GM21619 (cell line): ENCODE measurements at regions not wholly inside any gene's neighbourhood (a gene's known extent, or its start where the extent isn't known, plus 50 kb on each side); places are given as distances from the start of the nearest gene placed in this dataset.

Source experiments
- ATAC-seq: cut with Tn5 transposase; IDR thresholded peaks from one replicate; pipeline ENCODE4 v1.9.1; 2021; ENCODE audit not compliant: unreplicated experiment

DNA sequence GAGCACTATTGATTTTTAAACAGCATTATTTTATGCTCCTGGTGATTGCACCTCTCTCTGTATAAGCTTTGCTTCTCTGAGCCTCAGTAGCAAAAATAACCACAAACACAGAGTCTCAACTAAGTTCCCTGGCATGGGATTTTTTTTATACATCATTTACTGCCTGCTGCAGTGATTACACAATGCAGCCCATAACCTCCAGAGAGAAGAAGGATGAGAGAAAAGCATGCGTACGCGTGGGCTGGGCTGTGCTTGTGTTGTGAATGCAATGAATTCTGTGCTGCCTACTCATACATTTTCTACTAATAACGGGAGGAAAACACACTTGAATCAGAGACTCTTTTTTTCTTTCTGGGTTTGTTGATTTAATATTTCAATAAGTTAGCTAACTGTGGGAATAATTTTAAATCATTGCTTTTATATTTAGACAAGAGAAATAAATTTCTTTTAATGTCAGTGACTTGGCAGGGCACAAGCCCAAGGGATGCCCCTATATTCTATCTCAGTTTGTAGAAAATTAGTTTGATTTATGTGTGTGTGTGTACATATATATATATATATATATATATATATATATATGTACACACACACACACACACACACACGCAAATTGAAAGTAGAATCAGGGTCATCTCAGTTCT lies 351.5 kb downstream of the MED10 start:
- ATAC-seq, result no peak

GRCh38 chr5:6019612-6020011 lies 358.7 kb downstream of the MED10 start:
- no peak for ATAC-seq

DNA sequence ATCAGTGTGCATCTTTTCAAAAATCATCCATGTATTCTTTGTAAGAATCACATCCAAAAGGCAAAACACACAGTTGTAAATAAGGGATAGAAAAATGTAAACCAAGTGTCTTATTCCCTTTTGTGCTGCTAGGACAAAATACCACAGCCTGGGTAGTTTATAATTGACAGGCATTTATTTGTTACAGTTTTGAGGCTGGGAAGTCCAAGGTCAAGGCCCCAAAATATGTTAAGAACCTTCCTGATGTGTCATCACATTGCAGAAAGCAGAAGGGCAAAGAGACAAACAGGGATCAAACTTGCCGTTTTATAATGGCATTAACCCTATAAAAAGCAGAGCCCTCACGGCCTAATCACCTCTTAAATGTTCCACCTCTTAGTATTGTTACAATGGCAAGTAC lies 364.8 kb downstream of the MED10 start:
- no peak for ATAC-seq

GRCh38 chr5:6011199-6011598 lies 367.1 kb downstream of the MED10 start:
- no peak for ATAC-seq

DNA sequence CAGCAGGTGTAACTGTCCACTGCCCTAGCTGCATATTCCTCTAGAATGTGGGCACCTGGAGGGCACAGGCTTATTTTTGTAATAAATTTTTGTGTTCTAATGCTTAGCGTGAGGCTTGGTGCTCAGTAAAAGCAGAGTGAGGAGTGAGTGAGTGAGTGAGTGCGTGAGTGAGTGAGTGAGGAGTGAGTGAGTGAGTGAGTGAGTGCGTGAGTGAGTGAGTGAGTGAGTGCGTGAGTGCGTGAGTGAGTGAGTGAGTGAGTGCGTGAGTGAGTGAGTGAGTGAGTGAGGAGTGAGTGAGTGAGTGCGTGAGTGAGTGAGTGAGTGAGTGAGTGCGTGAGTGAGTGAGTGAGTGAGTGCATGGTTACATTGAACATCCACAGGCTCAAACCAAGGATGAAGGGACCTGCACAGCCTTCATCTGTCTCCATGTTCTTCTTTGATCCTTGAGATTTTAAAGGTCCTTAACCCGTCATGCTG lies 371.5 kb downstream of the MED10 start:
- no peak for ATAC-seq

- no peak for ATAC-seq
Observed at GRCh38 chr5:6003040-6003825, 375.1 kb downstream of the MED10 start.

GRCh38 chr5:6000867-6001266 lies 377.5 kb downstream of the MED10 start:
- no peak for ATAC-seq

GRCh38 chr5:5995819-5996218 lies 382.5 kb downstream of the MED10 start:
- no peak for ATAC-seq

- no peak for ATAC-seq
Observed at GRCh38 chr5:5986492-5987178, 391.7 kb downstream of the MED10 start.

DNA sequence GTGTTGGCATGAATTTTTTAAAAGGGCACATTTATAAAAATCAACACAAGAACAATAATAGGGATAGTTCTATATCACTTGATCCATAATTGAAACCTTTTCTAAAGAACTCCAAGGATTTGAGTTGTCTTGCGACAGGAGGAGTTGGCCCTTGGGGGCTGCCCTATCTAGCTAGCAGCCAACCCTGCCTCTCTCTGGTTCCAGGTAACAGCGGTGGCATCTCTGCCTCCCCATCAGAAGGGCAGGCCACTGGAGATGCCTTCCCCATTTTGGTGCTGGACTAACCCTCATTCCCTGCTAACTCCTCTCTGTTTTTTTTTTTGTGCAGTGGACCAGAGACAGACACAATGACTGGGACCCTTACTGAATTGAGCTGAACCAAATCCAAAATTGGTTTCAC lies 393.0 kb downstream of the MED10 start:
- ATAC-seq, result no peak

DNA sequence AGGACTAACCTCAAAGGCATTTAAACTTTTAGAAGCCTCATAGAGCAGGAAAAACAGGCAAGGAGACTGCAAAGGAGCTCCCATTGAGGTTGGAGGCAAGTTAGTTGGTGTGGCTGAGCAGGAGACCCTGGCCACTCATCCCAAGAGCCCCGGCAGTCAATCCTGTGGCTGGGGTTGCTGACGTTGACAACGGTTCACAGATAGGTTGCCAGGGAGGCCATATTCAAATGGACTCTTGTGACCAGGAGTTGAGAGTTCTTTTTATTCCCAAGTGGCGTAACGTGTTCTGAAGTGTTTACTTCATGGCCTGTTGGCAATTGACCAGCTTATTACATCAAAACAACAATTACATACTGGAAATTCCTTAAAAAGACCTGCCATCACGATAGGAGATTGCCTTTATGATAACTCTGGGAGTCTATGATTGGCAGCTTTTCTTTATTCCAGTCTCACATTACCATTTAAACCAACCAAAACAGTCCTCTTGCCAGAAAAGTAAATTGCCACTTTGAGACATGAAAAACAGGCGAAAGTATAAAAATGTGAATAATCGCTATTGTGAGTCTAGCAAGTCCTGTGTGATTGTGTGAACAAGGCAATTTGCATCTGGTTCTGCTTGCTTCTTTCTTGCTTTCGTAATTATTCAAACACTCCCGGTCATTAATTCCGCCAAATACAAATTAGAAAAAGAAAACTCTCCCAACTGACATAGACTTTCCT lies 394.9 kb downstream of the MED10 start:
- ATAC-seq, result no peak

GRCh38 chr5:5981562-5981961 lies 396.8 kb downstream of the MED10 start:
- ATAC-seq, result no peak

GRCh38 chr5:5980538-5980895 lies 397.8 kb downstream of the MED10 start:
- ATAC-seq, result no peak

DNA sequence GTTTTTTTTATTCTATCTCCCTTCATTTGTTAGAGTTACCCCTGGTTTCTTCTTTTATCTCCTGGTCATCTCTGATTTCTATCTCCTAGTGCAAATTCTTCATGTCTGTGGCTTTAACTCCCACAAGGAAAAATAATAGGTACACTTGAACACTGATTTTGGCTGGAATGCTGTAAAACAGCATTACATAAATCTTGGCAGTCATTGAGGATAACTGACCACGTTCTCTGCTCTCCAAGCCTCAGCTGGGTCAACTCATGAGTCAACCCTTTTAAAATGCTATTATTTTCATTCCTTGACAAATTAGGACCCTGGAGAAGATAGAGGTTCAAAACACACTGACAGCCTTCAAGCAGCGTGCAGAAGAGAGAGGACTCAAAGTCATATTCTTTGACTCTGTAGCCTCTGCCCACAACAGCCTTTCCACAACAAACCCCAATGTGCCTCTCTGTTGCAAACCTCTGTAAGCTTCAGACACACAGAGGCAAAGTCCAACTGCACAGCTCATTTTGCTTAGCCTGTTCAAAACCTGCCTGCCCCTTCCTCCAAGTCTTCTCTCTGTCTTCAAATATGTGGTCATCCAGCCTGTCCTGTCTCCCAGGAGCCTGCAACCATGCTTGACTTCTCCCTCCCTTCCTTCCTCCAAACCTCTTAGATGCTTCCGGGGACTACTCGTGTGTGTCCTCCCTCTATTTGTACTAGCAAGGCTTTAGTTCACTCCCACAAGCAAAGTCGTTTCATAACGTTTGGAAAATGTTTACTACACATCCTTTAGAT lies 398.4 kb downstream of the MED10 start:
- ATAC-seq, result no peak

GRCh38 chr5:5979377-5979760 lies 399.0 kb downstream of the MED10 start:
- ATAC-seq, result no peak

DNA sequence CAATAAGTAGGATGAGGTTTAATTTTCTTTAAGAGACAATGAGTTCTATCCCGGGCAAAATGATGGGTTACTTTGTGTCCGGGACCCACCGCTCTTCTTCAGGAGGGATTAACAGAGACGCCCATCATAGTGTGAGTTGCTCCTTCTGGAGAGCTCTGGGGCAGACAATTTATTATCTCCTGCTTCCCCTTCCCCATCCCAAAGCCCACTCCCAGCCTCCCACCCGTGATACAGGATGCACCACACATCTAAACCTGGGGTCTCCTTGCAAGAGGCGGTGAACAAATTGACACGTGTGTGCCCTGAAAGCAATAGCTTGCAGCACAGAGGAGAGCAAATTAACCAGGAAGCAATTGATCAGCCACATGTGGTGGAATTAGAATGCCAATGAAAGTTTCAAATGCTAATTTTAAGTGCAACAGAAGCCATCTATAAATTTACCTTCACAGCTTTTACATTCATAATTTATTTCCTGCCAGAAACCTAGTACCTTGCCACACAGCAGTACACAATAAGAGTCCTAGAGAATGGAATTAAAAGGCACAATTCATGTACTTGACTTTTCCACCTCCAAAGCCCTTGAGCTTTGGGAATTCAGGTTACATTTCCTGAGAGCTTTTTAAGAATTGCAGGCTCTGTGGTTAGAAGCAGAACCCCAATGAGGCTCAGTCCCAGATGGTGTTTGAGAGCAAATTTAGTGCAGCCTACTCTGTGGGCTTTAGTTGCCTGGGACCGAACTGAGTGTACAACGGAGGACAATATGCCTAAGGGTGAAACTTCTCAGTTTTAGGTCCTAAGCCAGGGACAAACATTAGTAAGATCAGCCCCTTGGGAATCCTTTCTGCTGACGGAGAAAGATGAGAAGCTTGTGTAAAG lies 399.6 kb downstream of the MED10 start:
- no peak for ATAC-seq

GRCh38 chr5:5971203-5971602 lies 407.1 kb downstream of the MED10 start:
- ATAC-seq, result no peak

- no peak for ATAC-seq
Observed at GRCh38 chr5:5969942-5970483, 408.3 kb downstream of the MED10 start.

- ATAC-seq, result no peak
Observed at GRCh38 chr5:5968981-5969380, 409.4 kb downstream of the MED10 start.
